ENCODE measurements at regions not wholly inside any gene's neighbourhood (a gene's known extent, or its start where the extent isn't known, plus 50 kb on each side); places are given as distances from the start of the nearest gene placed in this dataset.

- TF ChIP-seq EZH2phosphoT487 (IDR thresholded peaks at IDR 0.05; ENCODE audit: borderline replicate concordance) (no peak), CTCF (conservative IDR thresholded peaks at IDR 0.05; ENCODE audit: low read length) (no peak)
- H3K4me2 ChIP-seq (ENCODE audit: low read depth, low read length, poor library complexity, severe bottlenecking), result no peak overlapping the region
- H3K9me3 ChIP-seq (ENCODE audit: insufficient read depth, low read depth, low read length), result no peaks in the 10 kb centered on the region
- no peaks in the 10 kb centered on the region for H3K9me2 ChIP-seq (replicated peaks; ENCODE audit: low read depth, low read length)
- H3K36me3 ChIP-seq (ENCODE audit: insufficient read depth, low read length), result no peaks in the 10 kb centered on the region
- no peaks in the 10 kb centered on the region for H3K27me3 ChIP-seq (ENCODE audit: insufficient read depth, low read length, poor library complexity, severe bottlenecking)
- H4K20me1 ChIP-seq (ENCODE audit: insufficient read depth, low read length, poor library complexity, severe bottlenecking), result no peaks in the 10 kb centered on the region
- H2AFZ ChIP-seq (ENCODE audit: low read length), result no peak overlapping the region
- no peak overlapping the region for H3K9ac ChIP-seq (ENCODE audit: low read depth, low read length, poor library complexity, severe bottlenecking)
- H3F3A ChIP-seq (ENCODE audit: low read depth), result no peaks in the 10 kb centered on the region
- H3K79me2 ChIP-seq (ENCODE audit: insufficient read depth, low read length), result no peaks in the 10 kb centered on the region
- peaks cover 4% of the 10 kb centered on the region for H3K4me1 ChIP-seq (ENCODE audit: insufficient read depth, low read length, poor library complexity, severe bottlenecking)
- H3K4me3 ChIP-seq (ENCODE audit: low read length, poor library complexity, severe bottlenecking), result no peak overlapping the region
These were observed 232.9 kb upstream of the TANK start for GRCh38 chr2:160927324-160927723.

GRCh38 chr2:160928854-160929301 lies 231.3 kb upstream of the TANK start:
- no peak overlapping the region for H3K4me2 ChIP-seq (ENCODE audit: low read depth, low read length, poor library complexity, severe bottlenecking)
- no peaks in the 10 kb centered on the region for H3K27me3 ChIP-seq (ENCODE audit: insufficient read depth, low read length, poor library complexity, severe bottlenecking)
- peaks cover 4% of the 10 kb centered on the region for H3K4me1 ChIP-seq (ENCODE audit: insufficient read depth, low read length, poor library complexity, severe bottlenecking)
- H3K9ac ChIP-seq (ENCODE audit: low read depth, low read length, poor library complexity, severe bottlenecking), result no peak overlapping the region
- H3F3A ChIP-seq (ENCODE audit: low read depth), result no peaks in the 10 kb centered on the region
- TF ChIP-seq EZH2phosphoT487 (IDR thresholded peaks at IDR 0.05; ENCODE audit: borderline replicate concordance) (no peak), CTCF (conservative IDR thresholded peaks at IDR 0.05; ENCODE audit: low read length) (no peak)
- H3K9me3 ChIP-seq (ENCODE audit: insufficient read depth, low read depth, low read length), result no peaks in the 10 kb centered on the region
- no peaks in the 10 kb centered on the region for H3K79me2 ChIP-seq (ENCODE audit: insufficient read depth, low read length)
- no peaks in the 10 kb centered on the region for H3K9me2 ChIP-seq (replicated peaks; ENCODE audit: low read depth, low read length)
- H3K4me3 ChIP-seq (ENCODE audit: low read length, poor library complexity, severe bottlenecking), result no peak overlapping the region
- H2AFZ ChIP-seq (ENCODE audit: low read length), result no peak overlapping the region
- H4K20me1 ChIP-seq (ENCODE audit: insufficient read depth, low read length, poor library complexity, severe bottlenecking), result no peaks in the 10 kb centered on the region
- no peaks in the 10 kb centered on the region for H3K36me3 ChIP-seq (ENCODE audit: insufficient read depth, low read length)

GRCh38 chr2:160931531-160931930 lies 228.7 kb upstream of the TANK start:
- TF ChIP-seq EZH2phosphoT487 (IDR thresholded peaks at IDR 0.05; ENCODE audit: borderline replicate concordance), result no peak
- TF ChIP-seq CTCF (conservative IDR thresholded peaks at IDR 0.05; ENCODE audit: low read length), result no peak
- H3K9me2 ChIP-seq (replicated peaks; ENCODE audit: low read depth, low read length), result no peaks in the 10 kb centered on the region
- H3K9me3 ChIP-seq (ENCODE audit: insufficient read depth, low read depth, low read length), result no peaks in the 10 kb centered on the region
- no peak overlapping the region for H3K4me3 ChIP-seq (ENCODE audit: low read length, poor library complexity, severe bottlenecking)
- H3K4me2 ChIP-seq (ENCODE audit: low read depth, low read length, poor library complexity, severe bottlenecking), result no peak overlapping the region
- peaks cover 4% of the 10 kb centered on the region for H3K4me1 ChIP-seq (ENCODE audit: insufficient read depth, low read length, poor library complexity, severe bottlenecking)
- H4K20me1 ChIP-seq (ENCODE audit: insufficient read depth, low read length, poor library complexity, severe bottlenecking), result no peaks in the 10 kb centered on the region
- no peak overlapping the region for H3K9ac ChIP-seq (ENCODE audit: low read depth, low read length, poor library complexity, severe bottlenecking)
- H2AFZ ChIP-seq (ENCODE audit: low read length), result no peak overlapping the region
- no peaks in the 10 kb centered on the region for H3K27me3 ChIP-seq (ENCODE audit: insufficient read depth, low read length, poor library complexity, severe bottlenecking)
- no peaks in the 10 kb centered on the region for H3K79me2 ChIP-seq (ENCODE audit: insufficient read depth, low read length)
- H3F3A ChIP-seq (ENCODE audit: low read depth), result no peaks in the 10 kb centered on the region
- no peaks in the 10 kb centered on the region for H3K36me3 ChIP-seq (ENCODE audit: insufficient read depth, low read length)

All from Loucy (cell line).